Tibial artery (tissue), 4 donors: ENCODE measurements at regions not wholly inside any gene's neighbourhood (a gene's known extent, or its start where the extent isn't known, plus 50 kb on each side); places are given as distances from the start of the nearest gene placed in this dataset.

Experiments
- DNase-seq, 2 donors: peaks; one replicate each; pipeline ENCODE4 v3.0.0-alpha.2; 2019
- H3K27ac ChIP-seq, 2 donors: fragments of 200-600 bp; sonication (generic) in 1 of 2; 1 replicate in 1 of 2; 2 replicates in 1 of 2; pipeline ENCODE4 v1.5.1; 2018 to 2019; ENCODE audit warnings: mild to moderate bottlenecking in 1 of 2
- H3K27me3 ChIP-seq, 2 donors: fragments of 200-600 bp; sonication (generic) in 1 of 2; one replicate each; pipeline versions ENCODE4 v1.5.1 to v1.6.0; 2016 to 2019
- H3K36me3 ChIP-seq, 3 donors: fragments of 200-600 bp; sonication (generic) in 2 of 3; one replicate each; pipeline ENCODE4 v1.5.1; 2016 to 2019; ENCODE audit warnings: mild to moderate bottlenecking in 2 of 3
- H3K4me1 ChIP-seq, 4 donors: fragments of 200-600 bp; sonication (generic) in 2 of 4; 1 replicate in 3 of 4; 2 replicates in 1 of 4; pipeline ENCODE4 v1.5.1; 2016 to 2019
- H3K4me3 ChIP-seq, 2 donors: fragments of 200-600 bp; sonication (generic) in 1 of 2; 1 replicate in 1 of 2; 2 replicates in 1 of 2; pipeline ENCODE4 v1.5.1; 2018 to 2019; ENCODE audit warnings: mild to moderate bottlenecking in 2 of 2
- H3K9me3 ChIP-seq, 3 donors: fragments of 200-600 bp; sonication (generic) in 1 of 3; one replicate each; pipeline ENCODE4 v1.5.1; 2016 to 2019
- CTCF ChIP-seq, 2 experiments: fragments of 200-600 bp in 1 of 2; fragments of 450-650 bp in 1 of 2; IDR thresholded peaks; one replicate each; pipeline ENCODE4 v1.5.1; 2017 to 2019; ENCODE audit warnings: antibody characterized with exemption in 2 of 2, mild to moderate bottlenecking in 1 of 2, moderate library complexity in 1 of 2
- intact Hi-C: fragments of 100-400 bp; cut with DNase I; formaldehyde crosslinking; loops from one replicate; pipeline ENCODE4 v1.15.0; 2023; ENCODE audit warnings: low total_unique reads

GRCh38 chr15:70259640-70260508 is 162.2 kb upstream of the TLE3 start:
- Histone ChIP-seq H3K27me3 (no peaks in the 10 kb centered on the region), H3K4me1 (peaks cover 0 to 21% (median 9%) of the 10 kb centered on the region in 4 donors), H3K36me3 (no peaks in the 10 kb centered on the region), H3K4me3 (no peak overlapping the region), H3K9me3 (no peaks in the 10 kb centered on the region), H3K27ac (no peak overlapping the region)
- no peak for DNase-seq
- TF ChIP-seq CTCF (IDR thresholded peaks at IDR 0.05), result no peak
- intact Hi-C loops, result loop anchor here (5.0 kb wide), 1 partner anchor 63 kb away; no protein-coding TSS in a partner anchor

- intact Hi-C loops, result no loop called here
- TF ChIP-seq CTCF (IDR thresholded peaks at IDR 0.05), result no peak
- no peak overlapping the region for H3K27ac ChIP-seq
- no peak overlapping the region for H3K4me3 ChIP-seq
- peak; percentile 81 to 83 for DNase-seq
- no peaks in the 10 kb centered on the region for H3K9me3 ChIP-seq
- peaks cover 0 to 16% (median 7%) of the 10 kb centered on the region in 4 donors for H3K4me1 ChIP-seq
- no peaks in the 10 kb centered on the region for H3K27me3 ChIP-seq
- H3K36me3 ChIP-seq, result no peaks in the 10 kb centered on the region
Measured at GRCh38 chr15:70259028-70259424, 161.3 kb upstream of the TLE3 start.

- no peak for DNase-seq
- H3K27ac ChIP-seq, result no peak overlapping the region
Measured at GRCh38 chr15:70258369-70259027, 160.8 kb upstream of the TLE3 start.

GRCh38 chr15:70257573-70258248 is 160.0 kb upstream of the TLE3 start:
- DNase-seq, result peak in 1 of 2 donors; percentile 42

More at GRCh38 chr15:70258369-70259027, 160.8 kb upstream of the TLE3 start:
- Histone ChIP-seq H3K4me1 (peaks cover 0 to 13% (median 7%) of the 10 kb centered on the region in 4 donors), H3K36me3 (no peaks in the 10 kb centered on the region), H3K4me3 (no peak overlapping the region), H3K27me3 (no peaks in the 10 kb centered on the region), H3K9me3 (no peaks in the 10 kb centered on the region)
- TF ChIP-seq CTCF (IDR thresholded peaks at IDR 0.05), result no peak
- intact Hi-C loops, result no loop called here

More at GRCh38 chr15:70257573-70258248, 160.0 kb upstream of the TLE3 start:
- no peaks in the 10 kb centered on the region for H3K36me3 ChIP-seq
- intact Hi-C loops, result no loop called here
- no peaks in the 10 kb centered on the region for H3K27me3 ChIP-seq
- no peak overlapping the region for H3K27ac ChIP-seq
- TF ChIP-seq CTCF (IDR thresholded peaks at IDR 0.05), result no peak
- H3K4me3 ChIP-seq, result no peak overlapping the region
- H3K9me3 ChIP-seq, result no peaks in the 10 kb centered on the region
- H3K4me1 ChIP-seq, result peaks cover 0 to 13% (median 7%) of the 10 kb centered on the region in 4 donors
